ENCODE measurements at regions not wholly inside any gene's neighbourhood (a gene's known extent, or its start where the extent isn't known, plus 50 kb on each side); places are given as distances from the start of the nearest gene placed in this dataset.

DNA sequence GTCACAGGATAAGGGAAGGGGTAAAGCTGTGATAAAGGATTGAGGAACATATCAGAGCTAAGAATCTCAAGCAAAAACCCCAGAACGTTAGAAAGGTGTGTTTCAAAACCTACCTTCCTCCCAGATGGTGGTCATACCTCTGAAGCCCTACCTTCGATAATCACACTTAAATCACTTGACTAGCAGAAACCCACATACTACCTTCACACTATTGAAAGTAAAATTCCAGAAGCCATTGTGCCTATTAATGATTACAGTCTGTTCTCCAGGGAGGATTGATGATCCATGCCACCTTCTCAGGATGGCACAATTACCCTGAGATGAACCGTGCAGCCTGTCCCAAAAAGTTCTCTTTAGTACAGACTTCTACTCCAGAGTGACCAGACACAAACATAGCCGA, 72.3 kb upstream of the SOX4 start:
- no peak overlapping the region for H3K9ac ChIP-seq (ENCODE audit: low read length in 3 of 3)
- TF ChIP-seq CTCF (IDR thresholded peaks at IDR 0.05; ENCODE audit: borderline replicate concordance, extremely low read depth, insufficient read depth), result no peak
- no peaks in the 10 kb centered on the region for H3K27me3 ChIP-seq (ENCODE audit: control insufficient read depth, insufficient read depth, low read length)
- H3K4me1 ChIP-seq (ENCODE audit: control insufficient read depth in 2 of 3, insufficient read depth in 2 of 3, low read depth in 1 of 3, low read length in 3 of 3), result no peaks in the 10 kb centered on the region
- no peaks in the 10 kb centered on the region for H3K36me3 ChIP-seq (ENCODE audit: control insufficient read depth in 2 of 3, insufficient read depth in 3 of 3, low read length in 3 of 3)
- intact Hi-C loops (cut with DNase I), result no loop called here
- FAIRE-seq, result no peak
- peak in 1 of 5 donors; percentile 12 for DNase-seq
- H3K4me3 ChIP-seq (ENCODE audit: low read length in 3 of 3), result no peak overlapping the region
- no peaks in the 10 kb centered on the region for H3K9me3 ChIP-seq (ENCODE audit: control insufficient read depth in 2 of 3, insufficient read depth in 1 of 3, low read length in 3 of 3)
- no peak overlapping the region for H3K27ac ChIP-seq (ENCODE audit: low read depth in 2 of 2, low read length in 2 of 2)

DNA sequence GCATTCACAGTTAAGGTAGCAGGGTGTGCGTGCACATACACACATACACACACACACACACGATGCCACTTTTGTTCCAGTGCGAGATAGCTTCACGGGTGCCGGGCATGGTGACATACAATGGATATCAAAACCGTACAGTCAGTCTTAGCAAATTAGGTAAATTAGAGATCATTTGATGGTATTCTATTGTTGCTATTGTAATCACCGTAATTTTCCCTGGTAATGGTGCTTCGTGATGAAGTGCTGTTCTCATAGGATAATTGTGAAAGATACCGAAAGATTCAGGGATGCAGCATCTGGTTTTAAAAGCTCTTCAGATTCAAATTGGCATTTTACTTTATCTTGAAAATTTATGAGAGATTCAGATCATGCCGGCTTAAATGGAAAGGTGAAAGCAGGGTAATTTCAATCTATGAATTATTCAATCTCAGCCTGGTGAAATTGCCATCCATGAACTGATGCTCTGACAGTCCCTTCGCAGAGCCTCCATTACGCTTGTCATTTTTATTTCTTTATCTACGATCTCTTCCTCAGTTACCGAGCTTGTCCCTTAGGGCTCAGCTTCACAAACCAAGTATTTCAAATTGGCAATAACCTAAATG, 71.3 kb upstream of the SOX4 start:
- Histone ChIP-seq H3K27me3 (ENCODE audit: control insufficient read depth, insufficient read depth, low read length) (no peaks in the 10 kb centered on the region), H3K9ac (ENCODE audit: low read length in 3 of 3) (no peak overlapping the region), H3K27ac (ENCODE audit: low read depth in 2 of 2, low read length in 2 of 2) (no peak overlapping the region), H3K4me1 (ENCODE audit: control insufficient read depth in 2 of 3, insufficient read depth in 2 of 3, low read depth in 1 of 3, low read length in 3 of 3) (no peaks in the 10 kb centered on the region), H3K4me3 (ENCODE audit: low read length in 3 of 3) (no peak overlapping the region), H3K9me3 (ENCODE audit: control insufficient read depth in 2 of 3, insufficient read depth in 1 of 3, low read length in 3 of 3) (no peaks in the 10 kb centered on the region), H3K36me3 (ENCODE audit: control insufficient read depth in 2 of 3, insufficient read depth in 3 of 3, low read length in 3 of 3) (no peaks in the 10 kb centered on the region)
- intact Hi-C loops (cut with DNase I), result no loop called here
- no peak for TF ChIP-seq CTCF (IDR thresholded peaks at IDR 0.05; ENCODE audit: borderline replicate concordance, extremely low read depth, insufficient read depth)
- FAIRE-seq, result no peak
- DNase-seq, result no peak

DNA sequence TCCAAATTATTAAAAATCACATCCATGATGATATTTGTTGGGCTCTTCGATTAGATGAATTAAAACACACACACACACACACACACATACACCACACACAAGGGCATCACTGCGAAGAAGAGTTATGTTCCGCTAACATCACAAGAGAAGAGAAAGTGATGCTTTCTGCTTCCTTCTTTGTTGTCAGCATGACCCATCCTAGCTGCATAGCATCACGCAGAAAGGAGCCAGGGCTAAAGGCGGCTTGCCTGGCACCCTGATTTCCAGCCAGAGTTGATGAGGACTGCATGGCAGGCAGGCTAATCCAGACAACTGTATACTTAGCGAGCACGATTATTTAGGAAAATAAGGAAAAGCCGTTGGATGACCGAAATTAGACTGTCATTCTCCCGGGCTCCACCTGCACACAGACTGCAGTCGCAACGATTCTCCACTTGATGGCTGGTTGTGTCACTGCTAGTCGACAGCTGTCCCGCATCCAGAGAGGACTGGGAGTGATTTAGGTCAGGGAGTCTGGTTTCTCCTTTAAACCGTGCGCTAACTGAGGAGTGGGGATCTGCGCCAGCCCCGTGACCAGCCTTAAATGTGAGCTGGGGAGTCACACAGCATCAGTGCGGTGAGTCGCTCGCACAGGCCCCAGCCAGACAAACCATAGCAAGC, 70.6 kb upstream of the SOX4 start:
- intact Hi-C loops (cut with DNase I), result no loop called here
- DNase-seq (peak in 4 of 5 donors; percentile 48 to 68 (median 54)), FAIRE-seq (no peak)
- H3K36me3 ChIP-seq (ENCODE audit: control insufficient read depth in 2 of 3, insufficient read depth in 3 of 3, low read length in 3 of 3), result no peaks in the 10 kb centered on the region
- H3K27me3 ChIP-seq (ENCODE audit: control insufficient read depth, insufficient read depth, low read length), result no peaks in the 10 kb centered on the region
- H3K9me3 ChIP-seq (ENCODE audit: control insufficient read depth in 2 of 3, insufficient read depth in 1 of 3, low read length in 3 of 3), result no peaks in the 10 kb centered on the region
- H3K4me3 ChIP-seq (ENCODE audit: low read length in 3 of 3), result no peak overlapping the region
- no peak overlapping the region for H3K27ac ChIP-seq (ENCODE audit: low read depth in 2 of 2, low read length in 2 of 2)
- TF ChIP-seq CTCF (IDR thresholded peaks at IDR 0.05; ENCODE audit: borderline replicate concordance, extremely low read depth, insufficient read depth), result no peak
- no peak overlapping the region for H3K9ac ChIP-seq (ENCODE audit: low read length in 3 of 3)
- no peaks in the 10 kb centered on the region for H3K4me1 ChIP-seq (ENCODE audit: control insufficient read depth in 2 of 3, insufficient read depth in 2 of 3, low read depth in 1 of 3, low read length in 3 of 3)

All from kidney (tissue), 13 donors.